SK-N-SH (cell line): ENCODE measurements at regions not wholly inside any gene's neighbourhood (a gene's known extent, or its start where the extent isn't known, plus 50 kb on each side); places are given as distances from the start of the nearest gene placed in this dataset.

Source experiments
- CTCF ChIA-PET: fragments of 300-600, 350-600 bp; formaldehyde crosslinking; extraction: SDS; loops from one replicate; lab custom pipeline; 2021; lab: Yijun Ruan, JAX
- POLR2A ChIA-PET: fragments of 350-600 bp; sonication (Branson Sonifier 250); formaldehyde crosslinking; extraction: SDS; loops from one replicate; lab custom pipeline; 2020; ENCODE audit warnings: antibody characterized with exemption, inconsistent platforms; lab: Yijun Ruan, JAX
- DNase-seq: peaks from one replicate; pipeline ENCODE4 v3.0.0; 2012
- H2AFZ ChIP-seq: fragments of 200-600 bp; sonication (generic); 2 replicates; pipeline ENCODE4 v1.8.1; 2016; ENCODE audit warnings: antibody characterized with exemption, mild to moderate bottlenecking, low read depth
- H3F3A ChIP-seq: fragments of 200-600 bp; sonication (generic); replicated peaks from 2 replicates; pipeline ENCODE3; 2016; ENCODE audit warnings: antibody characterized with exemption, mild to moderate bottlenecking; ENCODE audit not compliant: insufficient read depth
- H3K27ac ChIP-seq, 2 experiments: fragments of 200-500 bp in 1 of 2; fragments of 200-600 bp in 1 of 2; sonication (Bioruptor generic) in 1 of 2; sonication (generic), shearing (Covaris generic) in 1 of 2; 2 replicates each; pipeline versions ENCODE4 v1.5.1 to v1.6.1; 2014 to 2016; ENCODE audit warnings: low read depth in 2 of 2, inconsistent platforms in 1 of 2, low read length in 1 of 2, mild to moderate bottlenecking in 1 of 2, mixed read lengths in 1 of 2
- H3K27me3 ChIP-seq: fragments of 200-600 bp; sonication (generic), shearing (Covaris generic); 2 replicates; pipeline ENCODE4 v1.6.1; 2016; ENCODE audit warnings: mixed run types; ENCODE audit not compliant: insufficient read depth
- H3K36me3 ChIP-seq, 2 experiments: fragments of 200-500 bp in 1 of 2; fragments of 200-600 bp in 1 of 2; sonication (Bioruptor generic) in 1 of 2; sonication (generic) in 1 of 2; replicated peaks in 1 of 2; 2 replicates each; pipeline versions ENCODE3 to v1.5.1; 2014 to 2016; ENCODE audit warnings: low read length in 1 of 2, mild to moderate bottlenecking in 1 of 2; ENCODE audit not compliant: insufficient read depth in 2 of 2, control insufficient read depth in 1 of 2
- H3K4me1 ChIP-seq, 2 experiments: fragments of 200-500 bp in 1 of 2; fragments of 200-600 bp in 1 of 2; sonication (Bioruptor generic) in 1 of 2; sonication (generic), shearing (Covaris generic) in 1 of 2; 2 replicates each; pipeline versions ENCODE4 v1.5.1 to v1.6.1; 2014 to 2016; ENCODE audit warnings: low read depth in 1 of 2, low read length in 1 of 2, mixed run types in 1 of 2; ENCODE audit not compliant: insufficient read depth in 2 of 2, control insufficient read depth in 1 of 2
- H3K4me2 ChIP-seq: fragments of 200-600 bp; sonication (generic), shearing (Covaris generic); 2 replicates; pipeline ENCODE4 v1.6.1; 2017; ENCODE audit warnings: mixed run types
- H3K4me3 ChIP-seq, 2 experiments: fragments of 200-500 bp in 1 of 2; fragments of 200-600 bp in 1 of 2; sonication (Bioruptor generic) in 1 of 2; sonication (generic), shearing (Covaris generic) in 1 of 2; 2 replicates each; pipeline versions ENCODE4 v1.5.1 to v1.8.1; 2014 to 2016; ENCODE audit warnings: low read depth in 2 of 2, inconsistent platforms in 1 of 2, low read length in 1 of 2, mild to moderate bottlenecking in 1 of 2, mixed read lengths in 1 of 2, moderate library complexity in 1 of 2
- H3K79me2 ChIP-seq: fragments of 200-600 bp; sonication (generic); 2 replicates; pipeline ENCODE4 v1.8.1; 2017; ENCODE audit warnings: mild to moderate bottlenecking; ENCODE audit not compliant: insufficient read depth
- H3K9ac ChIP-seq: fragments of 200-600 bp; sonication (generic); 2 replicates; pipeline ENCODE4 v1.6.1; 2017; ENCODE audit warnings: mixed run types
- H3K9me2 ChIP-seq: fragments of 200-600 bp; sonication (generic); 2 replicates; pipeline ENCODE4 v1.6.1; 2017; ENCODE audit warnings: mixed run types
- H3K9me3 ChIP-seq: fragments of 200-600 bp; sonication (generic); 2 replicates; pipeline ENCODE4 v1.6.1; 2017; ENCODE audit warnings: mixed run types, mild to moderate bottlenecking, moderate library complexity
- H4K20me1 ChIP-seq: fragments of 200-600 bp; sonication (generic); 2 replicates; pipeline ENCODE4 v1.6.1; 2017; ENCODE audit warnings: mild to moderate bottlenecking, mixed run types; ENCODE audit not compliant: insufficient read depth
- CHD2 ChIP-seq: fragments of 150-350 bp; IDR thresholded peaks from 2 replicates; pipeline ENCODE4 v1.6.1; 2018; ENCODE audit warnings: low read length; ENCODE audit not compliant: partially characterized antibody
- EP300 ChIP-seq, 2 experiments: IDR thresholded peaks; 2 replicates each; pipeline versions ENCODE4 v1.4.0 to v1.6.1; 2012; ENCODE audit warnings: borderline replicate concordance in 1 of 2, low read depth in 1 of 2, low read length in 1 of 2
- EZH2phosphoT487 ChIP-seq: fragments of 200-600 bp; sonication (generic); IDR thresholded peaks from 2 replicates; pipeline ENCODE4 v1.6.1; 2017; ENCODE audit warnings: low read depth, mixed run types, mild to moderate bottlenecking, antibody characterized with exemption, moderate library complexity, borderline replicate concordance
- FOXM1 ChIP-seq: IDR thresholded peaks from 2 replicates; pipeline ENCODE4 v1.4.0; 2012; ENCODE audit warnings: low read depth, mild to moderate bottlenecking
- JUND ChIP-seq: IDR thresholded peaks from 2 replicates; pipeline ENCODE4 v1.4.0; 2012
- MEF2A ChIP-seq: IDR thresholded peaks from 2 replicates; pipeline ENCODE4 v1.4.0; 2012; ENCODE audit warnings: low read depth, borderline replicate concordance
- MXI1 ChIP-seq: IDR thresholded peaks from 2 replicates; pipeline ENCODE4 v1.6.1; 2012; ENCODE audit warnings: mild to moderate bottlenecking, low read depth, low read length, improper control_type of control experiment
- NRF1 ChIP-seq: IDR thresholded peaks from 2 replicates; pipeline ENCODE4 v1.6.1; 2012; ENCODE audit warnings: low read depth, mild to moderate bottlenecking, low read length
- POLR2AphosphoS5 ChIP-seq: IDR thresholded peaks from 2 replicates; pipeline ENCODE4 v1.6.1; 2012; ENCODE audit warnings: low read depth, low read length
- RAD21 ChIP-seq: IDR thresholded peaks from 2 replicates; pipeline ENCODE4 v1.6.1; 2012; ENCODE audit warnings: mild to moderate bottlenecking, low read length
- RFX5 ChIP-seq: IDR thresholded peaks from 2 replicates; pipeline ENCODE4 v1.6.1; 2012; ENCODE audit warnings: mild to moderate bottlenecking, improper control_type of control experiment, low read length
- SIN3A ChIP-seq: IDR thresholded peaks from 2 replicates; pipeline ENCODE4 v1.6.1; 2012; ENCODE audit warnings: low read depth, mild to moderate bottlenecking, low read length, moderate library complexity, borderline replicate concordance
- SMC3 ChIP-seq: IDR thresholded peaks from 2 replicates; pipeline ENCODE4 v1.6.1; 2012; ENCODE audit warnings: low read depth, low read length, improper control_type of control experiment
- TCF12 ChIP-seq: IDR thresholded peaks from 2 replicates; pipeline ENCODE4 v1.4.0; 2012
- WGBS: methylation state at CpG from one replicate; pipeline ENCODE4 v1.1.6; 2017; ENCODE audit warnings: low lambda C conversion rate; 5-methylcytosine and 5-hydroxymethylcytosine counted together
- TF ChIP-seq, protein P1 (sequence below): fragments of 150-350 bp; IDR thresholded peaks from 2 replicates; pipeline ENCODE4 v1.6.1; 2016; ENCODE audit warnings: mild to moderate bottlenecking, low read depth, low read length
- TF ChIP-seq, protein P2 (sequence below): fragments of 200-600 bp; sonication (generic); IDR thresholded peaks from 2 replicates; pipeline ENCODE4 v1.6.1; 2017; ENCODE audit warnings: antibody characterized with exemption, mild to moderate bottlenecking, moderate library complexity
- TF ChIP-seq, protein P3 (sequence below): IDR thresholded peaks from 2 replicates; pipeline ENCODE4 v1.4.0; 2012; ENCODE audit warnings: low read depth, borderline replicate concordance
- TF ChIP-seq, protein P4 (sequence below): fragments of 150-350 bp; IDR thresholded peaks from 2 replicates; pipeline ENCODE4 v1.6.1; 2017; ENCODE audit warnings: antibody characterized with exemption, low read length, low read depth, borderline replicate concordance
- TF ChIP-seq, protein P5 (sequence below): IDR thresholded peaks from 2 replicates; pipeline ENCODE4; 2012

DNA sequence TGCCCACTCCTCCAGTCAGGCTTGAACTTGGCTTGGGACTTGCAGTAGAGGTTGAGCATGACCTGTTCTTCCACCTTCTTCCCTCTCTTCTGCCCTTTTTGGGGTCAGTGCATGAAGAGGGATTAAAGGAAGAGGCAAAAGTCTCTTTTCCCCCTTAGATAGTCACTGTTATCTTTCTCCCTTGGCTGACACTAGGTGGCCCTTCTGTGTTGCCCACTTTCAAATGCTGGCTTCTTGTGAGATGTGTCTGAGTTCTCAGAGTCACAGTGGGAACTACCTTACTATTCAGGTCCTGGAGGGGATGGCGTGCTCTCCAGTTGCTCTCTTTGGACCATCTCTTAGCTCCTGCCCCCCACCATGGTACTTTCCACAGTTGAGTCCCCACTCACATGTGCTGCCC, 73.6 kb downstream of the GPR65 start:
- no peaks in the 10 kb centered on the region for H3F3A ChIP-seq
- WGBS: 18% methylated on average over 1 of the region's 1 CpG
- no peaks in the 10 kb centered on the region for H3K9me2 ChIP-seq
- no peaks in the 10 kb centered on the region for H3K36me3 ChIP-seq
- H3K79me2 ChIP-seq: no peaks in the 10 kb centered on the region
- no peak overlapping the region for H2AFZ ChIP-seq
- ChIA-PET CTCF (no interaction called here), POLR2A (no interaction called here)
- no peak for DNase-seq
- no peak overlapping the region for H3K4me2 ChIP-seq
- H3K9ac ChIP-seq: no peak overlapping the region
- no peak overlapping the region for H3K27ac ChIP-seq
- no peaks in the 10 kb centered on the region for H3K27me3 ChIP-seq
- TF ChIP-seq TCF12 (no peak), SIN3A (no peak), CHD2 (no peak), FOXM1 (no peak), MEF2A (no peak), NRF1 (no peak), EZH2phosphoT487 (no peak), SMC3 (no peak), POLR2AphosphoS5 (no peak), JUND (no peak), RAD21 (no peak), MXI1 (no peak), EP300 (IDR thresholded peaks at IDR 0.05; ENCODE audit: borderline replicate concordance in 1 of 2, low read depth in 1 of 2, low read length in 1 of 2) (no peak), RFX5 (no peak)
- TF ChIP-seq, protein P1, sequence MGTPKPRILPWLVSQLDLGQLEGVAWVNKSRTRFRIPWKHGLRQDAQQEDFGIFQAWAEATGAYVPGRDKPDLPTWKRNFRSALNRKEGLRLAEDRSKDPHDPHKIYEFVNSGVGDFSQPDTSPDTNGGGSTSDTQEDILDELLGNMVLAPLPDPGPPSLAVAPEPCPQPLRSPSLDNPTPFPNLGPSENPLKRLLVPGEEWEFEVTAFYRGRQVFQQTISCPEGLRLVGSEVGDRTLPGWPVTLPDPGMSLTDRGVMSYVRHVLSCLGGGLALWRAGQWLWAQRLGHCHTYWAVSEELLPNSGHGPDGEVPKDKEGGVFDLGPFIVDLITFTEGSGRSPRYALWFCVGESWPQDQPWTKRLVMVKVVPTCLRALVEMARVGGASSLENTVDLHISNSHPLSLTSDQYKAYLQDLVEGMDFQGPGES: no peak
- TF ChIP-seq, protein P2, sequence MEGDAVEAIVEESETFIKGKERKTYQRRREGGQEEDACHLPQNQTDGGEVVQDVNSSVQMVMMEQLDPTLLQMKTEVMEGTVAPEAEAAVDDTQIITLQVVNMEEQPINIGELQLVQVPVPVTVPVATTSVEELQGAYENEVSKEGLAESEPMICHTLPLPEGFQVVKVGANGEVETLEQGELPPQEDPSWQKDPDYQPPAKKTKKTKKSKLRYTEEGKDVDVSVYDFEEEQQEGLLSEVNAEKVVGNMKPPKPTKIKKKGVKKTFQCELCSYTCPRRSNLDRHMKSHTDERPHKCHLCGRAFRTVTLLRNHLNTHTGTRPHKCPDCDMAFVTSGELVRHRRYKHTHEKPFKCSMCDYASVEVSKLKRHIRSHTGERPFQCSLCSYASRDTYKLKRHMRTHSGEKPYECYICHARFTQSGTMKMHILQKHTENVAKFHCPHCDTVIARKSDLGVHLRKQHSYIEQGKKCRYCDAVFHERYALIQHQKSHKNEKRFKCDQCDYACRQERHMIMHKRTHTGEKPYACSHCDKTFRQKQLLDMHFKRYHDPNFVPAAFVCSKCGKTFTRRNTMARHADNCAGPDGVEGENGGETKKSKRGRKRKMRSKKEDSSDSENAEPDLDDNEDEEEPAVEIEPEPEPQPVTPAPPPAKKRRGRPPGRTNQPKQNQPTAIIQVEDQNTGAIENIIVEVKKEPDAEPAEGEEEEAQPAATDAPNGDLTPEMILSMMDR: no peak
- TF ChIP-seq, protein P3, sequence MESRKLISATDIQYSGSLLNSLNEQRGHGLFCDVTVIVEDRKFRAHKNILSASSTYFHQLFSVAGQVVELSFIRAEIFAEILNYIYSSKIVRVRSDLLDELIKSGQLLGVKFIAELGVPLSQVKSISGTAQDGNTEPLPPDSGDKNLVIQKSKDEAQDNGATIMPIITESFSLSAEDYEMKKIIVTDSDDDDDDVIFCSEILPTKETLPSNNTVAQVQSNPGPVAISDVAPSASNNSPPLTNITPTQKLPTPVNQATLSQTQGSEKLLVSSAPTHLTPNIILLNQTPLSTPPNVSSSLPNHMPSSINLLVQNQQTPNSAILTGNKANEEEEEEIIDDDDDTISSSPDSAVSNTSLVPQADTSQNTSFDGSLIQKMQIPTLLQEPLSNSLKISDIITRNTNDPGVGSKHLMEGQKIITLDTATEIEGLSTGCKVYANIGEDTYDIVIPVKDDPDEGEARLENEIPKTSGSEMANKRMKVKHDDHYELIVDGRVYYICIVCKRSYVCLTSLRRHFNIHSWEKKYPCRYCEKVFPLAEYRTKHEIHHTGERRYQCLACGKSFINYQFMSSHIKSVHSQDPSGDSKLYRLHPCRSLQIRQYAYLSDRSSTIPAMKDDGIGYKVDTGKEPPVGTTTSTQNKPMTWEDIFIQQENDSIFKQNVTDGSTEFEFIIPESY: no peak
- TF ChIP-seq, protein P4, sequence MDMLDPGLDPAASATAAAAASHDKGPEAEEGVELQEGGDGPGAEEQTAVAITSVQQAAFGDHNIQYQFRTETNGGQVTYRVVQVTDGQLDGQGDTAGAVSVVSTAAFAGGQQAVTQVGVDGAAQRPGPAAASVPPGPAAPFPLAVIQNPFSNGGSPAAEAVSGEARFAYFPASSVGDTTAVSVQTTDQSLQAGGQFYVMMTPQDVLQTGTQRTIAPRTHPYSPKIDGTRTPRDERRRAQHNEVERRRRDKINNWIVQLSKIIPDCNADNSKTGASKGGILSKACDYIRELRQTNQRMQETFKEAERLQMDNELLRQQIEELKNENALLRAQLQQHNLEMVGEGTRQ: no peak
- TF ChIP-seq, protein P5, sequence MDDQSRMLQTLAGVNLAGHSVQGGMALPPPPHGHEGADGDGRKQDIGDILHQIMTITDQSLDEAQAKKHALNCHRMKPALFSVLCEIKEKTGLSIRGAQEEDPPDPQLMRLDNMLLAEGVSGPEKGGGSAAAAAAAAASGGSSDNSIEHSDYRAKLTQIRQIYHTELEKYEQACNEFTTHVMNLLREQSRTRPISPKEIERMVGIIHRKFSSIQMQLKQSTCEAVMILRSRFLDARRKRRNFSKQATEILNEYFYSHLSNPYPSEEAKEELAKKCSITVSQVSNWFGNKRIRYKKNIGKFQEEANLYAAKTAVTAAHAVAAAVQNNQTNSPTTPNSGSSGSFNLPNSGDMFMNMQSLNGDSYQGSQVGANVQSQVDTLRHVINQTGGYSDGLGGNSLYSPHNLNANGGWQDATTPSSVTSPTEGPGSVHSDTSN: no peak
- no peak overlapping the region for H3K4me3 ChIP-seq
- H3K9me3 ChIP-seq: no peaks in the 10 kb centered on the region
- no peaks in the 10 kb centered on the region for H3K4me1 ChIP-seq
- H4K20me1 ChIP-seq: no peaks in the 10 kb centered on the region
